K562 (cell line): ENCODE measurements at regions not wholly inside any gene's neighbourhood (a gene's known extent, or its start where the extent isn't known, plus 50 kb on each side); places are given as distances from the start of the nearest gene placed in this dataset.

Source experiments
- ATAC-seq: fragments of 200-7000 bp; cut with Tn5 transposase; 3 replicates; pipeline ENCODE4 v1.9.1; 2020; ENCODE audit warnings: moderate library complexity
- BruUV-seq: library from RNA; stranded (reverse); fragments of 400-500 nt; replicated peaks from 2 replicates; lab custom pipeline; 2021; lab: Mats Ljungman, UMichigan
- CTCF ChIA-PET: fragments of 300-600 bp; formaldehyde crosslinking; extraction: SDS; loops from one replicate; lab custom pipeline; 2021; ENCODE audit warnings: low intra/inter-chr PET ratio; lab: Yijun Ruan, JAX
- POLR2A ChIA-PET: fragments of 300-600, 350-650 bp; sonication (Branson Sonifier 250); formaldehyde crosslinking; extraction: SDS; loops from one replicate; lab custom pipeline; 2021; ENCODE audit warnings: antibody characterized with exemption, inconsistent platforms; lab: Yijun Ruan, JAX
- DNase-seq, 4 experiments: peaks; one replicate each; pipeline versions ENCODE4 v3.0.0 to v3.0.0-alpha.2; 2011 to 2018; ENCODE audit warnings: low spot score in 3 of 4, mixed read lengths in 3 of 4; ENCODE audit errors: extremely low read depth in 1 of 4
- FAIRE-seq: peaks from 2 replicates; lab custom pipeline; 2011; peaks lifted over from hg19 to GRCh38; lab: Jason Lieb, UNC
- H2AFZ ChIP-seq: 2 replicates; pipeline ENCODE4 v1.6.0; 2011; ENCODE audit warnings: low read depth, low read length, control low read depth, inconsistent platforms
- H3K27ac ChIP-seq: fragments of 200-600 bp; 3 replicates; pipeline ENCODE4 v1.8.0; 2011; ENCODE audit warnings: low read depth, mild to moderate bottlenecking, control low read depth, inconsistent platforms, low read length, moderate library complexity, mixed read lengths; ENCODE audit errors: extremely low read depth
- H3K27me3 ChIP-seq, 2 experiments: fragments of 300-600 bp in 1 of 2; 2 replicates in 1 of 2; 3 replicates in 1 of 2; pipeline versions ENCODE4 v1.6.0 to v1.8.0; 2011; ENCODE audit warnings: inconsistent platforms in 2 of 2, low read length in 2 of 2, mild to moderate bottlenecking in 1 of 2, mixed read lengths in 1 of 2, moderate library complexity in 1 of 2; ENCODE audit not compliant: control insufficient read depth in 2 of 2, insufficient read depth in 2 of 2
- H3K36me3 ChIP-seq: fragments of 300-600 bp; 3 replicates; pipeline ENCODE4 v1.8.0; 2011; ENCODE audit warnings: mild to moderate bottlenecking, low read length, inconsistent platforms; ENCODE audit not compliant: control insufficient read depth, insufficient read depth
- H3K4me1 ChIP-seq, 2 experiments: fragments of 200-600 bp in 1 of 2; replicated peaks in 1 of 2; 2 replicates in 1 of 2; 3 replicates in 1 of 2; pipeline versions ENCODE4 v1.5.1 to v1.8.0; 2011; ENCODE audit warnings: inconsistent platforms in 2 of 2, low read length in 2 of 2, mild to moderate bottlenecking in 1 of 2, mixed read lengths in 1 of 2, moderate library complexity in 1 of 2; ENCODE audit not compliant: control insufficient read depth in 2 of 2, insufficient read depth in 2 of 2
- H3K4me2 ChIP-seq: 2 replicates; pipeline ENCODE4 v1.6.1; 2011; ENCODE audit warnings: low read length, control low read depth, inconsistent platforms, mixed read lengths; ENCODE audit not compliant: insufficient read depth
- H3K4me3 ChIP-seq: fragments of 200-600 bp; sonication (generic), shearing (Covaris generic); 2 replicates; pipeline ENCODE4 v1.5.1; 2016; ENCODE audit warnings: control low read depth, inconsistent platforms
- H3K79me2 ChIP-seq: fragments of 200-600 bp; 3 replicates; pipeline ENCODE4 v1.8.0; 2011; ENCODE audit warnings: low read length, inconsistent platforms; ENCODE audit not compliant: control insufficient read depth, insufficient read depth
- H3K9ac ChIP-seq, 2 experiments: 2 replicates each; pipeline versions ENCODE4 v1.6.0 to v1.6.1; 2011; ENCODE audit warnings: low read depth in 2 of 2, low read length in 2 of 2, control low read depth in 1 of 2, inconsistent platforms in 1 of 2, mild to moderate bottlenecking in 1 of 2, mixed read lengths in 1 of 2; ENCODE audit not compliant: insufficient read depth in 1 of 2
- H3K9me1 ChIP-seq: one replicate; pipeline ENCODE4 v1.6.0; 2011; ENCODE audit warnings: inconsistent platforms, mild to moderate bottlenecking, low read length, moderate library complexity; ENCODE audit not compliant: control insufficient read depth, insufficient read depth
- H3K9me3 ChIP-seq: replicated peaks from 2 replicates; pipeline ENCODE4 v1.5.1; 2011; ENCODE audit warnings: low read depth, low read length, inconsistent platforms; ENCODE audit not compliant: control insufficient read depth, insufficient read depth
- H4K20me1 ChIP-seq: replicated peaks from 2 replicates; pipeline ENCODE4 v1.6.1; 2011; ENCODE audit warnings: low read length, inconsistent platforms, mixed read lengths; ENCODE audit not compliant: control insufficient read depth, insufficient read depth
- CCAR2 ChIP-seq: fragments of 200-400 bp; formaldehyde crosslinking; IDR thresholded peaks from 2 replicates; pipeline ENCODE4 v1.6.1; 2017; ENCODE audit warnings: mild to moderate bottlenecking, low read depth, low read length
- DDX20 ChIP-seq: fragments of 450-650 bp; IDR thresholded peaks from 2 replicates; pipeline ENCODE4 v1.6.1; 2016; ENCODE audit warnings: missing genetic modification characterization, low read depth, mild to moderate bottlenecking, missing compliant biosample characterization, moderate library complexity
- HES1 ChIP-seq: fragments of 450-650 bp; IDR thresholded peaks from 2 replicates; pipeline ENCODE4 v1.6.1; 2016; ENCODE audit warnings: low read depth, mild to moderate bottlenecking, moderate library complexity
- HOXB6 ChIP-seq: fragments of 250-450 bp; sonication (Bioruptor Pico); IDR thresholded peaks from 2 replicates; pipeline ENCODE4 v1.5.1; 2022; ENCODE audit warnings: mild to moderate bottlenecking, borderline replicate concordance
- NFE2 ChIP-seq: IDR thresholded peaks from 2 replicates; pipeline ENCODE4 v1.6.1; 2014; ENCODE audit warnings: antibody characterized with exemption, low read depth
- PHF8 ChIP-seq: fragments of 200-600 bp; sonication (generic); IDR thresholded peaks from 2 replicates; pipeline ENCODE4 v1.6.1; 2012; ENCODE audit warnings: mixed run types, mild to moderate bottlenecking, inconsistent platforms, low read length, moderate library complexity, borderline replicate concordance
- SAFB ChIP-seq: fragments of 200-400 bp; formaldehyde crosslinking; IDR thresholded peaks from 2 replicates; pipeline ENCODE4 v1.6.1; 2017; ENCODE audit warnings: low read depth, low read length, borderline replicate concordance
- SFPQ ChIP-seq: fragments of 200-400 bp; formaldehyde crosslinking; IDR thresholded peaks from 2 replicates; pipeline ENCODE4 v1.6.1; 2017; ENCODE audit warnings: mild to moderate bottlenecking, low read depth, low read length, moderate library complexity
- ZFP36 ChIP-seq: fragments of 150-350 bp; IDR thresholded peaks from 2 replicates; pipeline ENCODE4 v1.6.1; 2018; ENCODE audit warnings: low read length, low read depth; ENCODE audit not compliant: partially characterized antibody
- ZNF217 ChIP-seq: sonication (generic); formaldehyde crosslinking; IDR thresholded peaks from 2 replicates; pipeline ENCODE4 v1.8.0; 2022; ENCODE audit warnings: mild to moderate bottlenecking, missing genetic modification reagents
- ZNF507 ChIP-seq: conservative IDR thresholded peaks from 2 replicates; pipeline ENCODE4 v1.6.1; 2017; ENCODE audit warnings: missing genetic modification characterization, missing compliant biosample characterization
- ZNF551 ChIP-seq: fragments of 250-450 bp; sonication (Bioruptor Pico); IDR thresholded peaks from 2 replicates; pipeline ENCODE4 v1.5.0; 2021; ENCODE audit warnings: mild to moderate bottlenecking, moderate library complexity
- ZNF764 ChIP-seq: fragments of 250-450 bp; sonication (Bioruptor Pico); IDR thresholded peaks from 2 replicates; pipeline ENCODE4 v1.4.0; 2020; ENCODE audit warnings: low read depth, mild to moderate bottlenecking, moderate library complexity
- ZZZ3 ChIP-seq: fragments of 450-650 bp; IDR thresholded peaks from 2 replicates; pipeline ENCODE4 v1.6.1; 2016; ENCODE audit warnings: antibody characterized with exemption, mild to moderate bottlenecking, moderate library complexity
- WGBS: fragments of 100-300 bp; shearing (Covaris generic); methylation state at CpG from one replicate; pipeline ENCODE4 v1.1.6; 2016; ENCODE audit warnings: low coverage, mixed read lengths; ENCODE audit not compliant: insufficient coverage; ENCODE audit errors: missing lambda C conversion rate; 5-methylcytosine and 5-hydroxymethylcytosine counted together
- in situ Hi-C: fragments of 300-500 bp; cut with MboI; formaldehyde crosslinking; loops from 4 replicates; pipeline ENCODE4 v1.15.0; 2018; ENCODE audit warnings: inconsistent platforms, mixed read lengths
- intact Hi-C: fragments of 100-400 bp; cut with micrococcal nuclease; formaldehyde crosslinking; loops from 2 replicates; pipeline ENCODE4 v1.14.2; 2022

GRCh38 chr21:39009587-39010225, 173.5 kb downstream of the PSMG1 start:
- Histone ChIP-seq H3K4me1 (peaks cover 0 to 2% of the 10 kb centered on the region in 2 experiments; a peak in 2 of 5 replicates), H3K9ac (no peak overlapping the region), H3K4me2 (no peak overlapping the region), H3K4me3 (no peak overlapping the region), H2AFZ (no peak overlapping the region), H3K27me3 (peaks cover 26 to 68% of the 10 kb centered on the region in 2 experiments; a peak in 4 of 5 replicates), H3K79me2 (no peaks in the 10 kb centered on the region)
- CTCF ChIA-PET: no interaction called here
- in situ Hi-C loops: no loop called here
- FAIRE-seq: no peak
- no TSS peak for BruUV-seq
- TF ChIP-seq NFE2 (no peak), HOXB6 (CRISPR knock-in tag) (no peak), ZNF507 (tag) (no peak), HES1 (no peak)
- TF ChIP-seq, all 486 proteins: peak for 0
- H3K9me1 ChIP-seq: no peaks in the 10 kb centered on the region
- WGBS: 3% methylated on average over 7 of the region's 7 CpGs
- no peak for DNase-seq
- POLR2A ChIA-PET: interaction anchor here (0.6 kb wide), 1 partner anchor 10 kb away, joined by 3 read pairs; no protein-coding TSS in a partner anchor
- no peaks in the 10 kb centered on the region for H4K20me1 ChIP-seq
- H3K36me3 ChIP-seq: no peaks in the 10 kb centered on the region
- intact Hi-C loops: no loop called here
- H3K9me3 ChIP-seq: no peaks in the 10 kb centered on the region
- no peak overlapping the region for H3K27ac ChIP-seq
- no peak for ATAC-seq

- in situ Hi-C loops: no loop called here
- no peak for TF ChIP-seq SAFB
- TF ChIP-seq CCAR2: no peak
- TF ChIP-seq ZNF217 (CRISPR knock-in tag): no peak
- peak; percentile 53 for TF ChIP-seq ZFP36
- no peak for TF ChIP-seq ZZZ3
- no peak for TF ChIP-seq ZNF764 (CRISPR knock-in tag)
- TF ChIP-seq PHF8: no peak
- TF ChIP-seq SFPQ: no peak
- TF ChIP-seq ZNF551 (CRISPR knock-in tag): no peak
- no peak for TF ChIP-seq DDX20
Measured at GRCh38 chr21:39007985-39008384, 175.3 kb downstream of the PSMG1 start.

More at GRCh38 chr21:39007985-39008384, 175.3 kb downstream of the PSMG1 start:
- H3K9me3 ChIP-seq: no peaks in the 10 kb centered on the region
- H3K4me3 ChIP-seq: no peak overlapping the region
- no peak overlapping the region for H3K4me2 ChIP-seq
- peaks cover 2 to 13% of the 10 kb centered on the region in 2 experiments; a peak in 3 of 5 replicates for H3K4me1 ChIP-seq
- ChIA-PET CTCF (no interaction called here), POLR2A (interaction anchor here (0.6 kb wide), 1 partner anchor 87 kb away, joined by 4 read pairs; no protein-coding TSS in a partner anchor)
- DNase-seq: no peak
- H3K9ac ChIP-seq: no peak overlapping the region
- no peaks in the 10 kb centered on the region for H3K79me2 ChIP-seq
- FAIRE-seq: no peak
- peaks cover 28 to 71% of the 10 kb centered on the region in 2 experiments; a peak in 4 of 5 replicates for H3K27me3 ChIP-seq
- BruUV-seq: no TSS peak
- H2AFZ ChIP-seq: no peak overlapping the region
- WGBS: 0% methylated on average over 2 of the region's 2 CpGs
- H3K36me3 ChIP-seq: no peaks in the 10 kb centered on the region
- H3K9me1 ChIP-seq: no peaks in the 10 kb centered on the region
- no peak for ATAC-seq
- no peaks in the 10 kb centered on the region; the same call in none of the 2 replicates for H4K20me1 ChIP-seq
- intact Hi-C loops: no loop called here
- no peak overlapping the region for H3K27ac ChIP-seq
